Activated CD4-positive, alpha-beta T cell treated with anti-CD3 and anti-CD28 coated beads for 24 hours (primary cell): ENCODE measurements at regions not wholly inside any gene's neighbourhood (a gene's known extent, or its start where the extent isn't known, plus 50 kb on each side); places are given as distances from the start of the nearest gene placed in this dataset.
"Not testable (repeated sequence)": the region's sequence is repeated elsewhere in the genome, so short reads cannot be mapped to it uniquely, and the experiment has no call there.

ENCODE experiments used
- DNase-seq, 2 donors: peaks; one replicate each; pipeline ENCODE4 v3.0.0-alpha.2; 2020; ENCODE audit warnings: low read depth in 2 of 2

- DNase-seq: not testable (repeated sequence)
Observed at GRCh38 chr1:83395130-83395529, 603.8 kb downstream of the TTLL7 start.

GRCh38 chr1:83386946-83387345 lies 612.0 kb downstream of the TTLL7 start:
- not testable (repeated sequence) for DNase-seq

- not testable (repeated sequence) for DNase-seq
Observed at GRCh38 chr1:83383107-83383506, 615.8 kb downstream of the TTLL7 start.

- not testable (repeated sequence) for DNase-seq
Observed at GRCh38 chr1:83373018-83373417, 625.9 kb downstream of the TTLL7 start.

- DNase-seq: not testable (repeated sequence)
Observed at GRCh38 chr1:83369853-83370252, 629.1 kb downstream of the TTLL7 start.

- DNase-seq: not testable (repeated sequence)
Observed at GRCh38 chr1:83365320-83365719, 633.6 kb downstream of the TTLL7 start.

GRCh38 chr1:83345375-83345774 lies 653.6 kb downstream of the TTLL7 start:
- not testable (repeated sequence) for DNase-seq

- DNase-seq: not testable (repeated sequence)
Observed at GRCh38 chr1:83343767-83344166, 655.2 kb downstream of the TTLL7 start.

GRCh38 chr1:83342995-83343394 lies 655.9 kb downstream of the TTLL7 start:
- DNase-seq: not testable (repeated sequence)

- not testable (repeated sequence) for DNase-seq
Observed at GRCh38 chr1:83332308-83332707, 666.6 kb downstream of the TTLL7 start.

GRCh38 chr1:83318366-83318765 lies 680.6 kb downstream of the TTLL7 start:
- DNase-seq: no peak

GRCh38 chr1:83315446-83315845 lies 683.5 kb downstream of the TTLL7 start:
- not testable (repeated sequence) for DNase-seq

- DNase-seq: not testable (repeated sequence)
Observed at GRCh38 chr1:83310161-83310560, 688.8 kb downstream of the TTLL7 start.

- DNase-seq: not testable (repeated sequence)
Observed at GRCh38 chr1:83309035-83309434, 689.9 kb downstream of the TTLL7 start.

- not testable (repeated sequence) for DNase-seq
Observed at GRCh38 chr1:83306811-83307210, 692.1 kb downstream of the TTLL7 start.

- DNase-seq: not testable (repeated sequence)
Observed at GRCh38 chr1:83295594-83295993, 703.3 kb downstream of the TTLL7 start.

GRCh38 chr1:83287391-83287790 lies 711.5 kb downstream of the TTLL7 start:
- DNase-seq: not testable (repeated sequence)

- DNase-seq: not testable (repeated sequence)
Observed at GRCh38 chr1:83274656-83275055, 724.3 kb downstream of the TTLL7 start.

GRCh38 chr1:83272484-83272883 lies 726.4 kb downstream of the TTLL7 start:
- not testable (repeated sequence) for DNase-seq

GRCh38 chr1:83271834-83272233 lies 727.1 kb downstream of the TTLL7 start:
- DNase-seq: not testable (repeated sequence)

- DNase-seq: not testable (repeated sequence)
Observed at GRCh38 chr1:83270801-83271200, 728.1 kb downstream of the TTLL7 start.

- DNase-seq: not testable (repeated sequence)
Observed at GRCh38 chr1:83263808-83264207, 735.1 kb downstream of the TTLL7 start.

GRCh38 chr1:83251687-83252086 lies 747.2 kb downstream of the TTLL7 start:
- not testable (repeated sequence) for DNase-seq

GRCh38 chr1:83246780-83247179 lies 752.2 kb downstream of the TTLL7 start:
- DNase-seq: not testable (repeated sequence)
